ENCODE measurements at regions not wholly inside any gene's neighbourhood (a gene's known extent, or its start where the extent isn't known, plus 50 kb on each side); places are given as distances from the start of the nearest gene placed in this dataset.

DNA sequence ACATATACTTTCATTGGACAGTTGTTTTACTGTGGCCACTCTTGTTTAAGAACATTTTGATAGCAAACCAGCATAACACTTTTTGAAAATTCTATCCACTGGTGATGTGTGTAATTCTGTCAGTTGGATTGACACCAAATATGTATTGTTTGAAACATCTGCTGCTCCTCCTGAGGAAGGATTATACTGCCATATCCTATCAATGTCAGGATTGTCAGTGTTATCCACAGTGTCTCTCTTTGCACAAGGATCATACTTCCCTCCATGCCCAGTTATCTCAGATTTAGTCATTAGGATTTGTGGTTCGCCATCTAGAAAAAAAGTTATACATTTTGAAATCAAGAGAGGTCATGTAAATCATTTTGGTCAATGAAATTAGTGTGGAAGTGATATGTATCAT lies 1859.6 kb downstream of the C4orf33 start:
- Histone ChIP-seq H3K4me3 (ENCODE audit: low read length) (no peak overlapping the region), H3F3A (ENCODE audit: insufficient read depth, low read length, poor library complexity, severe bottlenecking) (no peaks in the 10 kb centered on the region), H3K27ac (ENCODE audit: low read length) (peak overlapping the region; percentile 28), H3K4me2 (ENCODE audit: low read length) (no peak overlapping the region), H3K27me3 (ENCODE audit: insufficient read depth, low read depth, low read length) (no peaks in the 10 kb centered on the region), H2AFZ (ENCODE audit: low read depth, low read length) (no peak overlapping the region), H3K79me2 (replicated peaks; ENCODE audit: insufficient read depth, low read length) (no peaks in the 10 kb centered on the region), H3K9me3 (ENCODE audit: low read length) (no peaks in the 10 kb centered on the region), H3K9ac (ENCODE audit: low read length) (no peak overlapping the region), H3K9me2 (ENCODE audit: insufficient read depth, low read length) (no peaks in the 10 kb centered on the region), H3K36me3 (ENCODE audit: insufficient read depth, low read length) (no peaks in the 10 kb centered on the region), H4K20me1 (ENCODE audit: insufficient read depth) (no peaks in the 10 kb centered on the region)
- TF ChIP-seq EZH2 (IDR thresholded peaks at IDR 0.05; ENCODE audit: borderline replicate concordance, insufficient read depth, low read length, poor library complexity, severe bottlenecking) (no peak), RAD21 (conservative IDR thresholded peaks at IDR 0.05) (no peak), EP300 (conservative IDR thresholded peaks at IDR 0.05; ENCODE audit: poor library complexity, severe bottlenecking) (peak; percentile 98), POLR2AphosphoS5 (IDR thresholded peaks at IDR 0.05) (peak; percentile 79)
- TF ChIP-seq, protein P1, sequence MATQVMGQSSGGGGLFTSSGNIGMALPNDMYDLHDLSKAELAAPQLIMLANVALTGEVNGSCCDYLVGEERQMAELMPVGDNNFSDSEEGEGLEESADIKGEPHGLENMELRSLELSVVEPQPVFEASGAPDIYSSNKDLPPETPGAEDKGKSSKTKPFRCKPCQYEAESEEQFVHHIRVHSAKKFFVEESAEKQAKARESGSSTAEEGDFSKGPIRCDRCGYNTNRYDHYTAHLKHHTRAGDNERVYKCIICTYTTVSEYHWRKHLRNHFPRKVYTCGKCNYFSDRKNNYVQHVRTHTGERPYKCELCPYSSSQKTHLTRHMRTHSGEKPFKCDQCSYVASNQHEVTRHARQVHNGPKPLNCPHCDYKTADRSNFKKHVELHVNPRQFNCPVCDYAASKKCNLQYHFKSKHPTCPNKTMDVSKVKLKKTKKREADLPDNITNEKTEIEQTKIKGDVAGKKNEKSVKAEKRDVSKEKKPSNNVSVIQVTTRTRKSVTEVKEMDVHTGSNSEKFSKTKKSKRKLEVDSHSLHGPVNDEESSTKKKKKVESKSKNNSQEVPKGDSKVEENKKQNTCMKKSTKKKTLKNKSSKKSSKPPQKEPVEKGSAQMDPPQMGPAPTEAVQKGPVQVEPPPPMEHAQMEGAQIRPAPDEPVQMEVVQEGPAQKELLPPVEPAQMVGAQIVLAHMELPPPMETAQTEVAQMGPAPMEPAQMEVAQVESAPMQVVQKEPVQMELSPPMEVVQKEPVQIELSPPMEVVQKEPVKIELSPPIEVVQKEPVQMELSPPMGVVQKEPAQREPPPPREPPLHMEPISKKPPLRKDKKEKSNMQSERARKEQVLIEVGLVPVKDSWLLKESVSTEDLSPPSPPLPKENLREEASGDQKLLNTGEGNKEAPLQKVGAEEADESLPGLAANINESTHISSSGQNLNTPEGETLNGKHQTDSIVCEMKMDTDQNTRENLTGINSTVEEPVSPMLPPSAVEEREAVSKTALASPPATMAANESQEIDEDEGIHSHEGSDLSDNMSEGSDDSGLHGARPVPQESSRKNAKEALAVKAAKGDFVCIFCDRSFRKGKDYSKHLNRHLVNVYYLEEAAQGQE (IDR thresholded peaks at IDR 0.05; ENCODE audit: borderline replicate concordance), result peak; percentile 71

DNA sequence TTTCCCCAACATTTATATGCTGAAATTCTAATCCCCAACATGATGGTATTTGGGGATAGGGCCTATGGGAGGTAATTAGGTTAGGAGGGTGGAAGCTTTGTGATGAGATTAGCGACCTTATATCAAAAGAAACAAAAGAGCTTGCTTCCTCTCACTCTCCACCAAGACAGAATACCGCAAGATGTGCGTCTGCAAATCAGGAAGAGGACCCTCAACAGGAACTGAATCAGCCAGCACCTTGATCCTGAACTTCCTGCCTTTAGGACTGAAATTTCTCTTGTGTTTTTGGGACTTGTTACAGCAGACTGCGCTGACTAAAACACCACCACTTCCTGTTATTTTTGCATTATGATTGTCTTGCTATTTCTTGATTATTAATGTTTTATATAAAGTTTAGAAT lies 1889.4 kb downstream of the C4orf33 start:
- no peaks in the 10 kb centered on the region for H3K9me3 ChIP-seq (ENCODE audit: low read length)
- no peak overlapping the region for H2AFZ ChIP-seq (ENCODE audit: low read depth, low read length)
- H3K27ac ChIP-seq (ENCODE audit: low read length), result no peak overlapping the region
- H4K20me1 ChIP-seq (ENCODE audit: insufficient read depth), result no peaks in the 10 kb centered on the region
- no peaks in the 10 kb centered on the region for H3K9me2 ChIP-seq (ENCODE audit: insufficient read depth, low read length)
- H3K4me3 ChIP-seq (ENCODE audit: low read length), result no peak overlapping the region
- H3F3A ChIP-seq (ENCODE audit: insufficient read depth, low read length, poor library complexity, severe bottlenecking), result no peaks in the 10 kb centered on the region
- no peaks in the 10 kb centered on the region for H3K36me3 ChIP-seq (ENCODE audit: insufficient read depth, low read length)
- no peaks in the 10 kb centered on the region for H3K27me3 ChIP-seq (ENCODE audit: insufficient read depth, low read depth, low read length)
- H3K9ac ChIP-seq (ENCODE audit: low read length), result no peak overlapping the region
- TF ChIP-seq POLR2AphosphoS5 (IDR thresholded peaks at IDR 0.05), result no peak
- TF ChIP-seq, protein P2, sequence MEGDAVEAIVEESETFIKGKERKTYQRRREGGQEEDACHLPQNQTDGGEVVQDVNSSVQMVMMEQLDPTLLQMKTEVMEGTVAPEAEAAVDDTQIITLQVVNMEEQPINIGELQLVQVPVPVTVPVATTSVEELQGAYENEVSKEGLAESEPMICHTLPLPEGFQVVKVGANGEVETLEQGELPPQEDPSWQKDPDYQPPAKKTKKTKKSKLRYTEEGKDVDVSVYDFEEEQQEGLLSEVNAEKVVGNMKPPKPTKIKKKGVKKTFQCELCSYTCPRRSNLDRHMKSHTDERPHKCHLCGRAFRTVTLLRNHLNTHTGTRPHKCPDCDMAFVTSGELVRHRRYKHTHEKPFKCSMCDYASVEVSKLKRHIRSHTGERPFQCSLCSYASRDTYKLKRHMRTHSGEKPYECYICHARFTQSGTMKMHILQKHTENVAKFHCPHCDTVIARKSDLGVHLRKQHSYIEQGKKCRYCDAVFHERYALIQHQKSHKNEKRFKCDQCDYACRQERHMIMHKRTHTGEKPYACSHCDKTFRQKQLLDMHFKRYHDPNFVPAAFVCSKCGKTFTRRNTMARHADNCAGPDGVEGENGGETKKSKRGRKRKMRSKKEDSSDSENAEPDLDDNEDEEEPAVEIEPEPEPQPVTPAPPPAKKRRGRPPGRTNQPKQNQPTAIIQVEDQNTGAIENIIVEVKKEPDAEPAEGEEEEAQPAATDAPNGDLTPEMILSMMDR (IDR thresholded peaks at IDR 0.05; ENCODE audit: poor library complexity, severe bottlenecking), result no peak
- no peak for TF ChIP-seq EZH2 (IDR thresholded peaks at IDR 0.05; ENCODE audit: borderline replicate concordance, insufficient read depth, low read length, poor library complexity, severe bottlenecking)
- TF ChIP-seq SMC3 (conservative IDR thresholded peaks at IDR 0.05; ENCODE audit: poor library complexity), result no peak
- TF ChIP-seq EP300 (conservative IDR thresholded peaks at IDR 0.05; ENCODE audit: poor library complexity, severe bottlenecking), result no peak
- TF ChIP-seq, protein P1 (IDR thresholded peaks at IDR 0.05; ENCODE audit: borderline replicate concordance), result no peak
- TF ChIP-seq TAF1 (IDR thresholded peaks at IDR 0.05; ENCODE audit: low read depth), result no peak
- no peak for TF ChIP-seq MXI1 (conservative IDR thresholded peaks at IDR 0.05; ENCODE audit: poor library complexity, severe bottlenecking)
- TF ChIP-seq RAD21 (conservative IDR thresholded peaks at IDR 0.05), result no peak
- H3K79me2 ChIP-seq (replicated peaks; ENCODE audit: insufficient read depth, low read length), result no peaks in the 10 kb centered on the region
- H3K4me2 ChIP-seq (ENCODE audit: low read length), result no peak overlapping the region

Data from neural cell (in vitro differentiated cells).